ENCODE measurements at regions not wholly inside any gene's neighbourhood (a gene's known extent, or its start where the extent isn't known, plus 50 kb on each side); places are given as distances from the start of the nearest gene placed in this dataset.

- Histone ChIP-seq H3K27ac (no peak overlapping the region), H3K4me3 (no peak overlapping the region), H3K9me3 (peaks cover 0 to 19% (median 4%) of the 10 kb centered on the region in 11 donors), H3K4me1 (no peaks in the 10 kb centered on the region), H3K27me3 (no peaks in the 10 kb centered on the region), H3K36me3 (no peaks in the 10 kb centered on the region)
- 52% methylated on average over 3 of the region's 3 CpGs for WGBS, 2 donors
- TF ChIP-seq, protein P1, sequence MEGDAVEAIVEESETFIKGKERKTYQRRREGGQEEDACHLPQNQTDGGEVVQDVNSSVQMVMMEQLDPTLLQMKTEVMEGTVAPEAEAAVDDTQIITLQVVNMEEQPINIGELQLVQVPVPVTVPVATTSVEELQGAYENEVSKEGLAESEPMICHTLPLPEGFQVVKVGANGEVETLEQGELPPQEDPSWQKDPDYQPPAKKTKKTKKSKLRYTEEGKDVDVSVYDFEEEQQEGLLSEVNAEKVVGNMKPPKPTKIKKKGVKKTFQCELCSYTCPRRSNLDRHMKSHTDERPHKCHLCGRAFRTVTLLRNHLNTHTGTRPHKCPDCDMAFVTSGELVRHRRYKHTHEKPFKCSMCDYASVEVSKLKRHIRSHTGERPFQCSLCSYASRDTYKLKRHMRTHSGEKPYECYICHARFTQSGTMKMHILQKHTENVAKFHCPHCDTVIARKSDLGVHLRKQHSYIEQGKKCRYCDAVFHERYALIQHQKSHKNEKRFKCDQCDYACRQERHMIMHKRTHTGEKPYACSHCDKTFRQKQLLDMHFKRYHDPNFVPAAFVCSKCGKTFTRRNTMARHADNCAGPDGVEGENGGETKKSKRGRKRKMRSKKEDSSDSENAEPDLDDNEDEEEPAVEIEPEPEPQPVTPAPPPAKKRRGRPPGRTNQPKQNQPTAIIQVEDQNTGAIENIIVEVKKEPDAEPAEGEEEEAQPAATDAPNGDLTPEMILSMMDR (IDR thresholded peaks at IDR 0.05), result no peak
- ATAC-seq (no peak), DNase-seq (no peak)
- intact Hi-C loops (cut with DNase I), result no loop called here
Observed at GRCh38 chr7:24428676-24429075, 144.6 kb upstream of the PALS2 start.

GRCh38 chr7:24432677-24433076, 140.6 kb upstream of the PALS2 start:
- H3K36me3 ChIP-seq, result no peaks in the 10 kb centered on the region
- TF ChIP-seq, protein P1 (IDR thresholded peaks at IDR 0.05), result no peak
- DNase-seq (no peak), ATAC-seq (no peak)
- H3K9me3 ChIP-seq, result peaks cover 0 to 8% (median 0%) of the 10 kb centered on the region in 11 donors
- no peaks in the 10 kb centered on the region for H3K27me3 ChIP-seq
- H3K4me1 ChIP-seq, result no peaks in the 10 kb centered on the region
- intact Hi-C loops (cut with DNase I), result no loop called here
- WGBS, 2 donors, result 94 to 95% methylated on average over 30 of the region's 30 CpGs
- no peak overlapping the region for H3K4me3 ChIP-seq
- H3K27ac ChIP-seq, result no peak overlapping the region

DNA sequence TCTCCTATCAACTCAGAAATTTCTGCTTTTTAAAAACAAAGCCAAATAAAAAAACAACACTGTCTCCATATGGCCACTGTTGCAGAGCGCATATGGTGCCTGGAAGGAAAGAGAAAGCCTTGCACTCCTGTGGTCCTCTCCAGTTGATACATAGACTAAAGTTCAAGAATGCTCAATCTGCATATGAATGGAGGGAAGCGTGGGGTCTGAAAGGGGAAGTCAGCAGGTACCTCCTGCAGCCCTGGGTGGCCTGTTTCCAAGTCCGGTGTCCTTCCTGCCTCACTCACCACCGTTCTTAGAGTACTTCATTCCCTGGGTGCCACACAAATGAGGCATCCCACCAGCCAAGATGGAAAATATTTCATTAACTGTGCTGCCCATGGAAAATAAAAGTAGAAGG, 138.3 kb upstream of the PALS2 start:
- DNase-seq (no peak), ATAC-seq (no peak)
- intact Hi-C loops (cut with DNase I), result no loop called here
- TF ChIP-seq, protein P1 (IDR thresholded peaks at IDR 0.05), result no peak
- H3K27me3 ChIP-seq, result no peaks in the 10 kb centered on the region
- H3K27ac ChIP-seq, result no peak overlapping the region
- no peaks in the 10 kb centered on the region for H3K36me3 ChIP-seq
- peaks cover 0 to 8% (median 0%) of the 10 kb centered on the region in 11 donors for H3K9me3 ChIP-seq
- no peaks in the 10 kb centered on the region for H3K4me1 ChIP-seq
- no peak overlapping the region for H3K4me3 ChIP-seq
- 34 to 45% methylated on average over 4 of the region's 4 CpGs for WGBS, 2 donors

DNA sequence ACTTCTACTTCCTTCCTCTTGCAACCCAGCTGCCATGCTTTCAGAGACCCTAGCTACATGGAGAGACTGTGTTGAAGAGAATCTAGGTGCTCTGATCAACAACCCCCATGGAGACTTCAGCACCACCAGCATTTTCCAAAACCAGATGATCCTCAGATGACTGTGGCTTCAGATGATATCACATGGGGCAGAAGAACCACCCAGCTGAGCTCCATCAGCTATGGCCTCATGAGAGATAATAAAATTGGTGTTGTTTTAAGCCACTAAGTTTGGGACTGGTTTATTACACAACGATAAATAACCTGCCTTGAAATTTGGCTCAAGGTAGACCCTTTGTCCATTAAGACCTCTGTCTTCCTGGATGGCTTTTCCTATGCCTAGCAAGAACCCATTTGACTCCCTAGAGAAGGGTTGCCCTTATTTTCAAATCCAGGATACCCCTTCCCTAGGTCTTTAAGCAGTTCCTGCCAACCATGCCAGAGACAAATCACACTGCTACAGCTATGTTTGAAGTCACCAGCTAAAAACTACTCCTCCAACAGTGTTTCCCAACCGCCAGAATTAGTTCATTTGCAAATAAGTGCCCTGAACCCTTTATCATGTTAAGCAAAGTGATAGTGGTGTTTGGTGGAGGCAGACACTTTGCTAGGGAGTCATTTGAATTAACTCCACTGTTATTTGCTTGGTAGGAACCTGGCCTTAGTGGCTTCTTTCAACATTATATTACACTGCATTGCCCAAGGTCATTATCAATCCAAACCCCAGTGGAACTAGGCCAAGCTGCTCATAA, 136.9 kb upstream of the PALS2 start:
- DNase-seq (no peak), ATAC-seq (no peak)
- intact Hi-C loops (cut with DNase I), result no loop called here
- no peaks in the 10 kb centered on the region for H3K27me3 ChIP-seq
- TF ChIP-seq, protein P1 (IDR thresholded peaks at IDR 0.05), result no peak
- WGBS, 2 donors, result 70 to 84% methylated on average over 2 of the region's 2 CpGs
- no peak overlapping the region for H3K27ac ChIP-seq
- no peaks in the 10 kb centered on the region for H3K36me3 ChIP-seq
- H3K9me3 ChIP-seq, result peaks cover 0 to 8% (median 0%) of the 10 kb centered on the region in 11 donors
- no peaks in the 10 kb centered on the region for H3K4me1 ChIP-seq
- H3K4me3 ChIP-seq, result no peak overlapping the region
